ENCODE measurements at regions not wholly inside any gene's neighbourhood (a gene's known extent, or its start where the extent isn't known, plus 50 kb on each side); places are given as distances from the start of the nearest gene placed in this dataset.
"Not testable (repeated sequence)": the region's sequence is repeated elsewhere in the genome, so short reads cannot be mapped to it uniquely, and the experiment has no call there.

DNA sequence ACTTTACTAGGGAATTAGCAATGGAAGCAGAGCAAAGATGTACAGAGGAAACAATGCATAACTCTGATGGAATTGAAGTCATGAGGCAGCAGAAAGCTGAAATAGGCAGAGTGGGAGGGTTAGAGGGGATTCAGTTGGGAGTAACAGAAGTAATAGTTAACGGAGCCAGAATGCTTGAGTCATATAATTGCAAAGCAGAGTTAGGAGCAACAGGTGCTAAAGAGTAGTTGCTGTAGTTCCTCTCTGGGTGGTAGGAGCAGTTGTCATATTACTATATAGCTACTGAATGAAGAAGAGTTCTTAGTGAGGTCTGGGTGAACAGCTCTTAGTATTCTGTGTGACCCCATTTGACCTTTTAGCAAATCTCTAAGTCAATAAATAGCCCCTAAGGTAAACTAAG, 592.9 kb upstream of the CHD1 start:
- not testable (repeated sequence) for H3K27me3 Mint-ChIP-seq, DNase-seq, H3K4me3 Mint-ChIP-seq, H3K9me3 Mint-ChIP-seq, H3K27ac Mint-ChIP-seq, H3K4me1 Mint-ChIP-seq, ATAC-seq

GRCh38 chr5:99515864-99516490, 587.2 kb upstream of the CHD1 start:
- not testable (repeated sequence) for H3K9me3 Mint-ChIP-seq, H3K27me3 Mint-ChIP-seq, H3K4me3 Mint-ChIP-seq, ATAC-seq, H3K27ac Mint-ChIP-seq, H3K4me1 Mint-ChIP-seq, DNase-seq

DNA sequence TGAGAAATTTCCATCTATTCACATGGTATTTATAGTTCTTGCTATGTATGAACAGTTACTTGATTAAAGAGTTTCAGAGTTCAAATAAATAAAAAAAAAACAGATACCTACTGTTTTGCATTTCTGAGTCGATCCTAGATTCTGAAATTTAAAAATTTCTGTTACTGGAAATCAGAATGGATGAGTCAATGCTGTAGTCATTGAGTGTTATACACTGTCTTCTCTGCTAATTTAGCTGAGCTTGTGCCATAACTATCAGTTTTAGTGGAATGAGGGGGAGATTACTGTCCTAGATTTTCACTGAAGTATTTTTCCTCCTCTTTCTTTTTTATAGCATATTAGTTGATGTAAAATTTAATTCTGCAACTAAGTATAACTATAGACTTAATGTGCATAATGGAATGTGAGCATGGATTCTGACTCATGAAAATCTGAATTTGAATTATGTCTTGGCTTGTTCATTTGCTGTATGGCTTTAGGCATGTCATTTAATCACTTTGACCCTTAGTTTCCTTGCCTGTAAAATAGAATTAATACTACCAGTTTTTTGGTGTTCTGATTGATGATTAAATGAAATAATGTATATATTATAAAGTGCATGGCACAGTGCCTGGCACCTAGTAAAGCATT, 581.5 kb upstream of the CHD1 start:
- not testable (repeated sequence) for H3K4me3 Mint-ChIP-seq, H3K9me3 Mint-ChIP-seq, ATAC-seq, H3K4me1 Mint-ChIP-seq, H3K27me3 Mint-ChIP-seq, DNase-seq, H3K27ac Mint-ChIP-seq

- not testable (repeated sequence) for H3K4me3 Mint-ChIP-seq, DNase-seq, H3K9me3 Mint-ChIP-seq
Measured at GRCh38 chr5:99509064-99509463, 580.3 kb upstream of the CHD1 start.

GRCh38 chr5:99495456-99495855, 566.6 kb upstream of the CHD1 start:
- H3K4me3 Mint-ChIP-seq, H3K9me3 Mint-ChIP-seq, H3K27me3 Mint-ChIP-seq, H3K4me1 Mint-ChIP-seq, ATAC-seq, H3K27ac Mint-ChIP-seq, DNase-seq: not testable (repeated sequence)

More at GRCh38 chr5:99509064-99509463, 580.3 kb upstream of the CHD1 start:
- H3K27me3 Mint-ChIP-seq, H3K4me1 Mint-ChIP-seq, ATAC-seq, H3K27ac Mint-ChIP-seq: not testable (repeated sequence)

- H3K4me3 Mint-ChIP-seq, H3K9me3 Mint-ChIP-seq, H3K27ac Mint-ChIP-seq, H3K4me1 Mint-ChIP-seq, DNase-seq, H3K27me3 Mint-ChIP-seq, ATAC-seq: not testable (repeated sequence)
Measured at GRCh38 chr5:99478450-99478849, 549.6 kb upstream of the CHD1 start.

DNA sequence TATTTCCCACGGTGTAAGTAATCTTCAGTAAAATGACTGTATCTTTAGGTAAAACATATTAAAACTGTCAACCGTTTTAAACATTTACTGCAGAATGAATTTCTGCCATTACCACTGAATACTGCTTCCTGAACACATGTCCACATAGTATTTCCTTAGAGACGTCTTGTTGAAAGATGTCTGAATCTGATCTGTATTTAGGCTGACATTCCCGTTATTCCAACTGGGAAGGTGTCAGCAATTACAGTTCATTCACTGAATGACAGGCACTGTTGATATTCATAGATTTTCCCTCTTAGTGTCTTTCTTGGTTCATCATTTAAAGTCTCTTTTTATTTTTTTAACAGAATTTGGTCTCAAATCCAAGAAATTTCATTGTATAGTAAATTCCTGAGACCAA, 544.5 kb upstream of the CHD1 start:
- not testable (repeated sequence) for H3K27ac Mint-ChIP-seq, H3K4me3 Mint-ChIP-seq, H3K4me1 Mint-ChIP-seq, H3K9me3 Mint-ChIP-seq, H3K27me3 Mint-ChIP-seq, ATAC-seq, DNase-seq

DNA sequence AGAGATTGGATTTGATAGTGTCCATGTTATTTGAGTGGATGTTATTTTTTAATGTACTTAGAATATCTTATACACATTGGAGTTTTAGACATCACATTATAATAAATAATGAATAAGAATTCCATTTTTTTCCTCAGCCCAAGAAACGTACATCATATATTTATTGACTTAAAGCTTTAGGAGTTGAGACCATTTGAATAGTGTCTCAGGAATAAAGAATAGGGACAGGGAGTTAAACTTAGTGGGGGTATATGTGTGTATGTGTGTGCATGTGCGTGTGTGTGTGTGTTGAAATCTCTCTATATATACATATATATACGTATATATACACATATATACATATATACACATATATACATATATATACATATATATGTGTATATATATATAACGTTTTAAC, 542.9 kb upstream of the CHD1 start:
- H3K27ac Mint-ChIP-seq, H3K4me3 Mint-ChIP-seq, ATAC-seq, H3K4me1 Mint-ChIP-seq, H3K27me3 Mint-ChIP-seq, H3K9me3 Mint-ChIP-seq, DNase-seq: not testable (repeated sequence)

DNA sequence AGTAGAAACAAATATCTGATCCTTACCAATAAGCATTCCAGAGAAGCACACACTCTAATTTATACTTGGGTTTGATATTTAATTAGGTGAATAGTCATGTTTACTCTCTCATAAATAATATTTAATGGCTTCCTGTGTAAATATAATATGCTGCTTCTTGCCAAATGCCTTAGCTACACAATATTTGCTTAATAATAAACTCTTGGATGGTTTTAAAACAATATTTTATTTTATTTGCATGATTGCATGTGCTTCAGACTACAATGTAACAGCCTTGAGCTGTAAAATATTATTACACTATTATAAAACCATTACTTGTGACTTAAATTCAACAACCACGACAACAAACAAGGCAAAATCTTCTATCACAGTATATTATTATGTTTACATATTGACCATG, 542.4 kb upstream of the CHD1 start:
- H3K4me3 Mint-ChIP-seq, H3K9me3 Mint-ChIP-seq, H3K4me1 Mint-ChIP-seq: not testable (repeated sequence)

DNA sequence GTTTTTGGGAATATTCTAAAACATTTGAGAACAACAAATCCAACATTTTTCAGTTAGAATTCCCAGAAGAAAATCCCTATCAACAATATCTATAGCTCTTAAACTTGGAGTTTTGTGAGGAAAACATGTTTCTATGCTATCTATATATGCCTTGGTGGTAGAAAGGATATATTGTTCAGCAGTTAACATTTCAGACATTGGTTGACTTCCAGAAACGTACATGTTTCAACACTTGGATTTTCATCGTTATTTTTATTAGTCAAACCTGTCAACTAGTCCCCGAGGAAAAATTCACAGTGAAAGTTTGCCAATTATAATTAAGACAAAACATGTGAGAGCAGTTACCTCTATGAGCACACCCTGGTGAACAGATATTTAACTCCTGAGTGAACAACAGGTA, 541.8 kb upstream of the CHD1 start:
- not testable (repeated sequence) for ATAC-seq, H3K27me3 Mint-ChIP-seq, H3K4me3 Mint-ChIP-seq, H3K27ac Mint-ChIP-seq, H3K9me3 Mint-ChIP-seq, H3K4me1 Mint-ChIP-seq, DNase-seq

More for the DNA sequence above, 542.4 kb upstream of the CHD1 start:
- ATAC-seq, DNase-seq, H3K27me3 Mint-ChIP-seq, H3K27ac Mint-ChIP-seq: not testable (repeated sequence)

- Mint-ChIP-seq H3K9me3 (no peaks in the 10 kb centered on the region), H3K4me1 (no peaks in the 10 kb centered on the region), H3K27ac (no peak overlapping the region), H3K4me3 (no peak overlapping the region), H3K27me3 (no peaks in the 10 kb centered on the region)
- DNase-seq, result no peak
- no peak for ATAC-seq
Measured at GRCh38 chr5:99460701-99461100, 531.9 kb upstream of the CHD1 start.

GRCh38 chr5:99453196-99453595, 524.4 kb upstream of the CHD1 start:
- Mint-ChIP-seq H3K4me3 (no peak overlapping the region), H3K27ac (no peak overlapping the region), H3K9me3 (no peaks in the 10 kb centered on the region), H3K4me1 (no peaks in the 10 kb centered on the region), H3K27me3 (no peaks in the 10 kb centered on the region)
- ATAC-seq (no peak), DNase-seq (no peak)

- ATAC-seq (no peak), DNase-seq (no peak)
- no peak overlapping the region for H3K4me3 Mint-ChIP-seq
- no peaks in the 10 kb centered on the region for H3K9me3 Mint-ChIP-seq
- H3K4me1 Mint-ChIP-seq, result no peaks in the 10 kb centered on the region
- H3K27ac Mint-ChIP-seq, result no peak overlapping the region
- no peaks in the 10 kb centered on the region for H3K27me3 Mint-ChIP-seq
Measured at GRCh38 chr5:99449786-99450185, 521.0 kb upstream of the CHD1 start.

DNA sequence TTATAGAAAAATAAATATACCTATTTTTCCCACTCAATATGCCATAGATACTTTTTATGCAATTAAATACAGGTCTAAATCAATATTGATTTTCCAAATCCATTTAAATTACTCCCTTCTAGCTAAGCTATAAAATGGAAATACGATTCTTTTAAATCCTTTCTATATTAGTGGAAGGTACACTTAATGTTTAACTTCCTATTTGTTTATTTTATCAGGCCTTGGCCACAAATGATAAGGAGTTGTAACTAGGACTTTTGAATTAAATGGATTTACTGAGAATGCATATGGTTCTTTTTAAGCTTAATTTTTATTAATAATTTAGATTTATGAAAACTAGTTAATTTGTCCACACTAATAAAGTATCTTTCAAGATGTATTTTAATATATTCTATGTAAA, 517.0 kb upstream of the CHD1 start:
- no peak for ATAC-seq
- no peaks in the 10 kb centered on the region for H3K27me3 Mint-ChIP-seq
- no peak for DNase-seq

GRCh38 chr5:99441235-99441634, 512.4 kb upstream of the CHD1 start:
- DNase-seq, result no peak
- no peak for ATAC-seq
- no peaks in the 10 kb centered on the region for H3K27me3 Mint-ChIP-seq
- no peaks in the 10 kb centered on the region for H3K4me1 Mint-ChIP-seq
- H3K4me3 Mint-ChIP-seq, result no peak overlapping the region
- H3K27ac Mint-ChIP-seq, result no peak overlapping the region
- no peaks in the 10 kb centered on the region for H3K9me3 Mint-ChIP-seq

More for the DNA sequence above, 517.0 kb upstream of the CHD1 start:
- H3K4me1 Mint-ChIP-seq, result no peaks in the 10 kb centered on the region
- no peaks in the 10 kb centered on the region for H3K9me3 Mint-ChIP-seq
- no peak overlapping the region for H3K4me3 Mint-ChIP-seq
- H3K27ac Mint-ChIP-seq, result no peak overlapping the region

DNA sequence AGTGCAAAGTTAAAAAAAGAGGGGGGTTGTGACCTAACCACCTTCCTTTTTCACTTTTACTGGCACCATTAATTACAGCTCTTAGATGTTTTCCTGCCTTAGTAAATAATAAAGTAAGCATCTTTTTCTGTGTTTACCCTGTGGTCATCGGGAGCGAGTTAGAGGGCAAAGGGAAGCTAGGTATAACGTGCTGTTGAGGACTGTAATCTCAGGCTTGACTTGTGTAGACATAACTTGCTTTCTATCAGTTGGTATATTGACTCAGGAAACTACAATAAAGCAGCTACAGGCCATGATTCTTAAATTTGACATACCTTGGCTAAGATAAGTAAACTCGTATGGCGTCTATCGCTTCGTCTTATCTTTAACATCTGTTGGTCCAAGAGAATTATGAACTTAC, 509.8 kb upstream of the CHD1 start:
- Mint-ChIP-seq H3K27me3 (no peaks in the 10 kb centered on the region), H3K9me3 (no peaks in the 10 kb centered on the region), H3K4me3 (no peak overlapping the region), H3K4me1 (no peaks in the 10 kb centered on the region), H3K27ac (no peak overlapping the region)
- DNase-seq, result no peak
- ATAC-seq, result no peak

- ATAC-seq (no peak), DNase-seq (no peak)
- H3K4me3 Mint-ChIP-seq, result no peak overlapping the region
- H3K27me3 Mint-ChIP-seq, result no peaks in the 10 kb centered on the region
- H3K9me3 Mint-ChIP-seq, result no peaks in the 10 kb centered on the region
- H3K4me1 Mint-ChIP-seq, result no peaks in the 10 kb centered on the region
- no peak overlapping the region for H3K27ac Mint-ChIP-seq
Measured at GRCh38 chr5:99437986-99438385, 509.2 kb upstream of the CHD1 start.

All from stimulated activated naive CD8-positive, alpha-beta T cell treated with anti-CD3 and anti-CD28 coated beads, Interleukin-15, amount 100 ng/mL, for 72 hours (primary cell).